Activated naive CD8-positive, alpha-beta T cell (primary cell): ENCODE measurements at regions not wholly inside any gene's neighbourhood (a gene's known extent, or its start where the extent isn't known, plus 50 kb on each side); places are given as distances from the start of the nearest gene placed in this dataset.

Source experiments
- H3K27ac Mint-ChIP-seq: one replicate; pipeline ENCODE4 v1.8.0; 2021; ENCODE audit warnings: mixed read lengths
- H3K27me3 Mint-ChIP-seq: one replicate; pipeline ENCODE4 v1.8.0; 2021; ENCODE audit warnings: mixed read lengths
- H3K36me3 Mint-ChIP-seq: one replicate; pipeline ENCODE4 v1.8.0; 2021; ENCODE audit warnings: mixed read lengths
- H3K4me1 Mint-ChIP-seq: one replicate; pipeline ENCODE4 v1.8.0; 2021; ENCODE audit warnings: low read depth, mixed read lengths
- H3K4me3 Mint-ChIP-seq: one replicate; pipeline ENCODE4 v1.8.0; 2021; ENCODE audit warnings: mild to moderate bottlenecking, mixed read lengths
- H3K9me3 Mint-ChIP-seq: one replicate; pipeline ENCODE4 v1.8.0; 2021; ENCODE audit warnings: low read depth, mixed read lengths

GRCh38 chr5:97364731-97365130, 181.7 kb upstream of the RIOK2 start:
- peaks cover 5% of the 10 kb centered on the region for H3K9me3 Mint-ChIP-seq
- peaks cover 8% of the 10 kb centered on the region for H3K36me3 Mint-ChIP-seq
- H3K27ac Mint-ChIP-seq: no peak overlapping the region
- no peak overlapping the region for H3K4me3 Mint-ChIP-seq
- H3K4me1 Mint-ChIP-seq: no peaks in the 10 kb centered on the region
- H3K27me3 Mint-ChIP-seq: peaks cover 2% of the 10 kb centered on the region

- H3K9me3 Mint-ChIP-seq: peaks cover 3% of the 10 kb centered on the region
- peaks cover 6% of the 10 kb centered on the region for H3K36me3 Mint-ChIP-seq
- peaks cover 2% of the 10 kb centered on the region for H3K27me3 Mint-ChIP-seq
- no peak overlapping the region for H3K4me3 Mint-ChIP-seq
- no peaks in the 10 kb centered on the region for H3K4me1 Mint-ChIP-seq
- H3K27ac Mint-ChIP-seq: no peak overlapping the region
Observed at GRCh38 chr5:97365163-97365845, 182.3 kb upstream of the RIOK2 start.

GRCh38 chr5:97365918-97366317, 182.9 kb upstream of the RIOK2 start:
- H3K4me3 Mint-ChIP-seq: no peak overlapping the region
- H3K4me1 Mint-ChIP-seq: no peaks in the 10 kb centered on the region
- no peaks in the 10 kb centered on the region for H3K9me3 Mint-ChIP-seq
- peaks cover 2% of the 10 kb centered on the region for H3K27me3 Mint-ChIP-seq
- no peak overlapping the region for H3K27ac Mint-ChIP-seq
- peaks cover 3% of the 10 kb centered on the region for H3K36me3 Mint-ChIP-seq

GRCh38 chr5:97375959-97376358, 192.9 kb upstream of the RIOK2 start:
- peaks cover 21% of the 10 kb centered on the region for H3K9me3 Mint-ChIP-seq
- no peaks in the 10 kb centered on the region for H3K36me3 Mint-ChIP-seq
- no peak overlapping the region for H3K27ac Mint-ChIP-seq
- no peaks in the 10 kb centered on the region for H3K4me1 Mint-ChIP-seq
- H3K27me3 Mint-ChIP-seq: no peaks in the 10 kb centered on the region
- H3K4me3 Mint-ChIP-seq: no peak overlapping the region

- Mint-ChIP-seq H3K9me3 (peaks cover 16% of the 10 kb centered on the region), H3K4me3 (no peak overlapping the region), H3K27me3 (no peaks in the 10 kb centered on the region), H3K36me3 (no peaks in the 10 kb centered on the region), H3K27ac (no peak overlapping the region), H3K4me1 (no peaks in the 10 kb centered on the region)
Observed at GRCh38 chr5:97377582-97377981, 194.5 kb upstream of the RIOK2 start.

GRCh38 chr5:97383996-97384395, 200.9 kb upstream of the RIOK2 start:
- Mint-ChIP-seq H3K36me3 (no peaks in the 10 kb centered on the region), H3K27me3 (no peaks in the 10 kb centered on the region), H3K9me3 (peaks cover 7% of the 10 kb centered on the region), H3K4me3 (no peak overlapping the region), H3K4me1 (no peaks in the 10 kb centered on the region), H3K27ac (no peak overlapping the region)

- Mint-ChIP-seq H3K4me1 (no peaks in the 10 kb centered on the region), H3K27ac (no peak overlapping the region), H3K4me3 (no peak overlapping the region), H3K27me3 (peaks cover under 1% of the 10 kb centered on the region), H3K36me3 (no peaks in the 10 kb centered on the region), H3K9me3 (peaks cover 6% of the 10 kb centered on the region)
Observed at GRCh38 chr5:97388794-97389193, 205.7 kb upstream of the RIOK2 start.

- no peaks in the 10 kb centered on the region for H3K4me1 Mint-ChIP-seq
- H3K4me3 Mint-ChIP-seq: no peak overlapping the region
- no peaks in the 10 kb centered on the region for H3K27me3 Mint-ChIP-seq
- no peaks in the 10 kb centered on the region for H3K36me3 Mint-ChIP-seq
- peaks cover 4% of the 10 kb centered on the region for H3K9me3 Mint-ChIP-seq
- H3K27ac Mint-ChIP-seq: no peak overlapping the region
Observed at GRCh38 chr5:97400537-97400936, 217.5 kb upstream of the RIOK2 start.

GRCh38 chr5:97405941-97406340, 222.9 kb upstream of the RIOK2 start:
- Mint-ChIP-seq H3K4me1 (no peaks in the 10 kb centered on the region), H3K27ac (no peak overlapping the region), H3K9me3 (peaks cover 4% of the 10 kb centered on the region), H3K4me3 (no peak overlapping the region), H3K27me3 (no peaks in the 10 kb centered on the region), H3K36me3 (no peaks in the 10 kb centered on the region)

GRCh38 chr5:97406946-97407676, 224.1 kb upstream of the RIOK2 start:
- peaks cover 4% of the 10 kb centered on the region for H3K9me3 Mint-ChIP-seq
- no peaks in the 10 kb centered on the region for H3K36me3 Mint-ChIP-seq
- no peaks in the 10 kb centered on the region for H3K4me1 Mint-ChIP-seq
- no peaks in the 10 kb centered on the region for H3K27me3 Mint-ChIP-seq
- H3K4me3 Mint-ChIP-seq: no peak overlapping the region
- H3K27ac Mint-ChIP-seq: no peak overlapping the region

GRCh38 chr5:97408331-97408730, 225.3 kb upstream of the RIOK2 start:
- H3K9me3 Mint-ChIP-seq: no peaks in the 10 kb centered on the region
- no peaks in the 10 kb centered on the region for H3K36me3 Mint-ChIP-seq
- no peak overlapping the region for H3K4me3 Mint-ChIP-seq
- no peaks in the 10 kb centered on the region for H3K4me1 Mint-ChIP-seq
- H3K27me3 Mint-ChIP-seq: no peaks in the 10 kb centered on the region
- H3K27ac Mint-ChIP-seq: no peak overlapping the region

GRCh38 chr5:97412959-97413358, 229.9 kb upstream of the RIOK2 start:
- Mint-ChIP-seq H3K36me3 (no peaks in the 10 kb centered on the region), H3K4me1 (no peaks in the 10 kb centered on the region), H3K4me3 (no peak overlapping the region), H3K27ac (no peak overlapping the region), H3K9me3 (no peaks in the 10 kb centered on the region), H3K27me3 (no peaks in the 10 kb centered on the region)

- Mint-ChIP-seq H3K4me3 (no peak overlapping the region), H3K27me3 (peaks cover 1% of the 10 kb centered on the region), H3K4me1 (no peaks in the 10 kb centered on the region), H3K27ac (no peak overlapping the region), H3K36me3 (no peaks in the 10 kb centered on the region), H3K9me3 (no peaks in the 10 kb centered on the region)
Observed at GRCh38 chr5:97417986-97418385, 234.9 kb upstream of the RIOK2 start.

GRCh38 chr5:97418462-97418861, 235.4 kb upstream of the RIOK2 start:
- Mint-ChIP-seq H3K27me3 (peaks cover 1% of the 10 kb centered on the region), H3K27ac (no peak overlapping the region), H3K4me1 (no peaks in the 10 kb centered on the region), H3K36me3 (no peaks in the 10 kb centered on the region), H3K4me3 (no peak overlapping the region), H3K9me3 (no peaks in the 10 kb centered on the region)

GRCh38 chr5:97420646-97421045, 237.6 kb upstream of the RIOK2 start:
- peaks cover 6% of the 10 kb centered on the region for H3K27me3 Mint-ChIP-seq
- no peaks in the 10 kb centered on the region for H3K36me3 Mint-ChIP-seq
- no peaks in the 10 kb centered on the region for H3K9me3 Mint-ChIP-seq
- H3K4me3 Mint-ChIP-seq: no peak overlapping the region
- H3K27ac Mint-ChIP-seq: no peak overlapping the region
- no peaks in the 10 kb centered on the region for H3K4me1 Mint-ChIP-seq

- Mint-ChIP-seq H3K4me1 (no peaks in the 10 kb centered on the region), H3K9me3 (no peaks in the 10 kb centered on the region), H3K36me3 (no peaks in the 10 kb centered on the region), H3K27ac (no peak overlapping the region), H3K27me3 (peaks cover 7% of the 10 kb centered on the region), H3K4me3 (no peak overlapping the region)
Observed at GRCh38 chr5:97422678-97423077, 239.6 kb upstream of the RIOK2 start.
